NCI-H1930 (cell line): ENCODE measurements at regions not wholly inside any gene's neighbourhood (a gene's known extent, or its start where the extent isn't known, plus 50 kb on each side); places are given as distances from the start of the nearest gene placed in this dataset.
"Not testable (repeated sequence)": the region's sequence is repeated elsewhere in the genome, so short reads cannot be mapped to it uniquely, and the experiment has no call there.

Experiments used
- DNase-seq, 2 experiments: peaks; one replicate each; lab custom pipeline; 2025; lab: John Stamatoyannopoulos, UW

DNA sequence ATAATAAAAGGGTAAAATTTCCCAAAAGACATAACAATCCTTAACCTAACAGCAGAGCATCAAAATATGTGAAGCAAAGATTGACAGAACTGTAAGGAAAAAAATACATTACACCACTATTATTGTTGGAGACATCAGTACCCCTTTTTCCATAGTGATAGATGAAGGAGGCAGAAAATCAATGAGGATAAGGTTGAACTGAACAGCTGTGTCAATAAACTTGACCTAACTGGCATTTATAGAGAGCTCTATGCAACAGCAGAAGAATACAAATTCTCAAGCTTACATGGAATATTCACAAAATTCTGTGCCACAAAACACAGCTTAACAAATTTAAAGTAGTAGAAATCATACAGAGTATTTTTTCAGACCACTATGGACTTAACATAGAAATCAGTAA, 195.0 kb upstream of the ELAC2 start:
- no peak for DNase-seq

DNA sequence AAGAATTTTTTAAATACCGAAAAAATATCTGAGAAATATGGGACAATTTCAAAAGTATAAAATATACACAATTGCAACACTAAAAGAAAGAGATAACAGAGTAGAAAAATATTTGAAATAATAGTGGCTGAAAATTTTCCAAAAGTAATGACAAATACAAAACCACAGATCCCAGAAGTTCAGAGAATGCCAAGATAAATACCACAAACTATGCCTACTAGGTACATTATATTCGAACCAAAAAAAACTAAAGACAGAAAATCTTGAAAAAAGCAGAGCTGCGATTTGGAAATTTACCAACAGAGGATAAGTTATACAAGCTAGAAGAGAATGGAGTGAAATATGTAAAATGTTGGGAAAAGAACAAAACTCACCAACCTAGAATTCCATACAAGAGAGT, 191.3 kb upstream of the ELAC2 start:
- no peak for DNase-seq

DNA sequence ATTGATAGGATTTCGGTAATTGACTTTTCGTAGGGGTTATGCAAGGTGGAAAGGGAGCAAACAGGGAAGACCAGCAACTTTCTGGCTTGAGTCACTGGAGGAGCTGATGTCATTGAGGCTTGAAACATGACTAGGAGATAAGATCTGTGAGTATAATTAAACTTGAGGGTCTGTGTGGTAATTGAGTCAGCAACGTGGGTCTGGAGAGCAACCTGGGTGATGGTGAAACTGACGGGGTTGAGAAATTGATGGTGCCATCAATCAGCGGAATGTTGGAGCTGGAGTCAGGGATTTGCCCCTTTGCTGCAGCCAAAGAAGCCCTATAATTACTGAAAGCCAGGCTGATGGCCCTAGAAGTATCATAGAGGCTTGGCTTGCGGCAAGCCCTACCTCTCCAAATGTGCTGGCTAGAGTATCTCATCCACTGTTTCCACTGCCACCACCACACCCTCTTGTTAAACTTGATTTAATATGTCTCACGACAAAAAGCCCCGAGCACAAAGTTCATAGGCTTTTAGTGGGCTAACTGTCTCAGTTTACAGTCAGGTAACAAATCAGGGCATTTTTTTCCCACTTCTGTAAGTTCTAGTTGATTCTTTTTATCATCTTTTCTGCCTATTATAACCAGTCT, 186.9 kb upstream of the ELAC2 start:
- no peak for DNase-seq

DNA sequence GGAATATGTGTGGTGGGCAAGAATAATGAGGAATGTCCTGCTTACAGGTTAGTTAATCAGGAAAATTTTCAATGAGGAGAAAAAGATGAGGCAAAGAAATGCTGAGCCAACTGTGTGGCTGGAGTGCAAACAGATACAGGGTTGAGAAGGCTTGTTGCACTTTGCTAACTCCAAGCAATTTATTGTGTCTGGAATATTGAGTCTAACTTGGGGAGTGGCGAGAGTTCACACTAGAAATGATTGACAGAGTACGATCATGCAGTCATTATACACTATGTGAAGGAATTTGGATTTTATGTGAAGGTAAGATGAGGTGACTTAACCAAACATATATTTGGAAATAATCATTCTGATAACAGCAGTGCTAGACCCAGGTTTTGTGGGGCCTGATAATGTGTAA, 185.0 kb upstream of the ELAC2 start:
- DNase-seq: no peak

DNA sequence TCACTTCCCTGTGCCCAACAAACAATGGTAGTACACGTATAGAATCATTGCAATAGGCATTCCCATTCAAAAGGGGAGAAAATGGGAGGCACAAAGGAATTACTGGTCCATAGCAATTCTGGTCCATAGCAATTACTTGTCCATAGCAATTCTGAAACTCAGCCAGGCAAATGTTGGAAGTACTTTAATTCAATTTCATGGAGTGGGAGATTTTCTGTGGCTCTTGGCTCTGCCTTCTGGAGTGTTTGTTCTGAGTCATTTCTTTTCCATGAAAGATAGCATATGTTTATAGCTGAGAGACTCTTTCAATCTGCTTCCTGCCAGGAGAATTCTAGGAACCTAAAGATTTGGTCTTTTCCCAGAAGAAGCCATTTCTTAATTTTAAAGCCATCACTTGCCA, 182.8 kb upstream of the ELAC2 start:
- no peak for DNase-seq

DNA sequence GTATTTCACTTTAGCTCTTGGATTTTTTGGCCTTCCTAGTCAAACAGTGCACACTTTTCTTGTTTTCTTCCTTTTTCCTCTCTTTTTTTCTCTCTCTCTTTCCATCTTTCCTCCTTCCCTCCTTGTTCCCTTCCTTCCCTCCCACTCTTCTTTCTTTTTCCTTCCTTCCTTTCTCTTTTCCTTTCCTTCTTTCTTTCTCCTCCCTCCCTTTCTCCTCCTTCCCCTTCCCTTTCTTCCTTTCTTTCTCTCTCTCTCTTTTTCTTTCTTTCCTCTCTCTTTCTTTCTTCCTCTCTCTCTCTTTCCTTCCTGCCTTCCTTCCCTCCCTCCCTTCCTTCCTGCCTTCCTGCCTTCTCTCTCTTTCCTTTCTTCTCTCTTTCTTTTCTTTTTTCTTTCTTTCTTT, 181.6 kb upstream of the ELAC2 start:
- no peak for DNase-seq

DNA sequence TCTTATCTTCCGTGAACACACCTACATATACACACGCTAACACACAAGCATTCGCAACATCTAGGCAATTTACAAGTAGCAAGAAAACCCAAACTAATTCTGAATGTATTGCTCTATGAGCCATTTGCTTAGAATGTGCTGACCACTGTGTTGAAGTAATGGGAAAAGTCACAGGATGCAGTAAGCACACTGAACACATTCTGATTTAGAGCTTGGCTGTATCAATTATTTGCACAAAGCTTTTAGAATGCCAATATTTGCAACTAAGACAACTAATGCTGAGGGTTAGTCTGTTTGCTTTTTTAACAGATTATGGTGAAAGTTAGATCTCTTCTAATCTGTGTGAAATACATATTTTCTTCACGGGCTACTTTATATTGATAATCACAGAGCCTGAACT, 179.8 kb upstream of the ELAC2 start:
- DNase-seq: no peak

DNA sequence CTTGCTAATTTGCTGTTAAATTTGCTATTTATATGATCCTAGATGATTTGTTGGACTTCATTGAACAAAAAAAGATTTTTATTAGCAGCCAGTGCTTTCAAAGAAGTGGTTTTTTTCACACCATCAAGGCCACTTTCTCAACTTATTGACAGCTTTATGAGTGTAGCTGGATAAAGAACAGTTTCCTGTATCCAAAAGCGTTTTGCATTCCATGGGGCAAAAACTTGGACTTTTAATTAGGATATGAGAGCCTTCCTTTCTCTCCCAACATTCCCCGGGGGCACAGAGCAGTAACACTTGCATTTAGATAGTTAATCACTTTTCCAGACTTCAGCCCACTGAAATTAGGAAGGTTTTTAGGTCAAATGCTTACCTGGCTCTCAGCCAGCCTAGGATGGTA, 177.1 kb upstream of the ELAC2 start:
- no peak for DNase-seq

DNA sequence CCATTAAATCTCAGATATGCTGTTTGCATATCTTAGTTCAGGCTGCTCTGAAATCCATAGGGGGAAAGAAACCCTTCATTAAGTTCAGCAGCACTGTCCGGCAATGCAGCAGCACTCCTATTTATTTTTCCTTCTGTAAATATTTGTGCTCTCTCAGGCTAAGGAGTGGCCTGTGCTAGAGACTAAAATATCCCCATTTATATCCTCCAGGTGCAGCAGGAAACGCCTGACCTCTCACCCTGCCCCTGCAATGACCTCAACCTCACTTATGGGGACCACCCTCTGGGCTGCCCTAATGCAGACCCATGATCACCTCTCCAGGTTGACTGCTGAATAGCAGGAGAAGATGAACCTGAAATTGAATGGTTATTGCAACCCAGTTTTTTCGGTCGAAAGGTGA, 165.0 kb upstream of the ELAC2 start:
- peak; percentile 86 to 91 for DNase-seq

DNA sequence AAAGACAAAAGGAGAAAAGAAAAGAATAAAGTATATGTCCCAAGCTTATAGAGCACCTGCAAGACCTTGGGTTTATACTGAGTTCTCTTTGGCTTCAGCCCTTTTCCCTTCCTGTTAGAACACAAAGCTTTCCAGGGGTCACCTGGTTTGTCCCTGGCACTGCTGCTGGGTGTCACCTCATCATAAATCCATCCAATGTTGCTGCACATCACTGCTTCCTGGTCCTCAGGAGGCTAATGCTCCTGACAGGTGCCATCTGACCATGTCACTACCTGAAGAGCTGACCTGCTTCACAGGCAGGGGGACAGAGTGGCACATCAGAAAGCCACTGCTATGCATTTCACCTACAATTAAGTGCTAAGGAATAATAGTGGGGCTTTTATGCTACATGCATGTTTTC, 164.6 kb upstream of the ELAC2 start:
- DNase-seq: no peak

DNA sequence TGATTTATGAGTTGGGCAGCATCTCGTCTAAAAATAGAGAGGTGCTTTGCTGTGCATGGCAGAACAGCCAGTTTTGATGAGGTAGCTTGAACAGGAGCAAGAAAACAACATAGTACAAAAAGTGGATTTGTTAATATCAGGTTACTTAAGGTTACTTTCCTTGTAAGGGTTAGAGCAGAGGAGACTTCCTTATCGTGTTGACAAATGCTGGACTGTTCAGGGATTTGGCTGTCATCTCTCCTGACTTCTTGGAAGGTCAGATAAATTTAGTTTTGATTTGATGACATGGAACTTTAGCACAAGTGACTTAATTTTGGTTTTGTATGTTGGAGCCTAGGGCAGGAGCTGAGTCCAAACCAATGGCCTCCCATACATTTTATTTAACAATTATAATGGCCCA, 163.9 kb upstream of the ELAC2 start:
- no peak for DNase-seq

DNA sequence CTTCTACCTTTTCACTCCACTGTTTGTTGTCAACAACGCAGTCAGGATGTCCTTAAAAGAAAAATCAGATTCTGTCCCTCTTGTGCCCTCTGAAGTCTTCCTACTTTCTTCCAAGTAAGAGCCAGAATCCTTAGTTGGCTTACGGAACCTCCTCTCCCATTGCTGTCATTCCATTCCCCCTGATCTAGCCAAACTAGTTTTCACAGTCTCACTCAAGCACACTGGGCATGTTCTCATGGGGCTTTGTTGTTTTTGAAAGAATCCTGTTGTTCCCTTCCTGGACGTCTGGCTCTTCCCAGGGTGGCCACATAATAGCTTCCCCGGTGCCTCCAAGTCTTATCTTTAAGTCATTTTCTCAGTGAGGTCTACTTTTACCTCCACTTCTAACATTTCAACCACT, 158.6 kb upstream of the ELAC2 start:
- no peak for DNase-seq

DNA sequence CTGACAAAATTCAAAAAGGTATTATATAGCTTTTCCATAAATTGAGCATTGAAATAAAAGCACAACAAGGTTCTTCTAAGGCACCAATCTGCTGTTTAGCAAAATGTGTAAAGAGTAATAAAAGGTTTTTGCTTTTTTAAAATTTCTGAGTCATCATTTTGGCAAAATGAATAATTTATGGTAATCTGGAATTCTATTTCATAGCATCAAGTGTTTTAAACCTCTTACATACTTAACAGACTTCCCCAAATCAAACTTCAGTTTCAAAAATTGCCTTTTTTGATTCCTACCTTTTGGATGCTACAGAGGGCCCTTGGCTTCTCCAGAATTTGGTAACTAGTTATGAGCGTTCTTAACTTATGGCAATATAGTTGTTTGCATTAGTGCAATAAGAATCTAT, 154.0 kb upstream of the ELAC2 start:
- no peak for DNase-seq

DNA sequence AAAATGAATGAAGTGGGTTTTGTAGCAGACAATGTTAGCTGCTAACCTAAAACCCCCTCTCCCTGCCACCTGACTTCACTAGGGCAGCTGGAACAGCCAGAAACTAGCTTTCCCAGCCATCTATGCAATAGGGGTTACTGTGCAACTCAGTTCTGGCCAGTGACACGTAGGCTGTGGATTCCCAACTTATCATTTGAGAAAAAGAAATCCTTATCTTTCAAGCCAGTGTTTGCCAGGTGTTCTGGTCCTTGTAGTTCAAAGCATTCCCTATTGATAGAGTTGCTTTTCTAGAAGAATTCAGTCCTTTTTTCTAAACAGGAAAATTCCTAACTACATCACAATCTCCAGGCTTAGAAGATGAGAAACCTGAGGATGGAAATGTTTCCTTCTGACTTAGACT, 144.5 kb upstream of the ELAC2 start:
- no peak for DNase-seq

DNA sequence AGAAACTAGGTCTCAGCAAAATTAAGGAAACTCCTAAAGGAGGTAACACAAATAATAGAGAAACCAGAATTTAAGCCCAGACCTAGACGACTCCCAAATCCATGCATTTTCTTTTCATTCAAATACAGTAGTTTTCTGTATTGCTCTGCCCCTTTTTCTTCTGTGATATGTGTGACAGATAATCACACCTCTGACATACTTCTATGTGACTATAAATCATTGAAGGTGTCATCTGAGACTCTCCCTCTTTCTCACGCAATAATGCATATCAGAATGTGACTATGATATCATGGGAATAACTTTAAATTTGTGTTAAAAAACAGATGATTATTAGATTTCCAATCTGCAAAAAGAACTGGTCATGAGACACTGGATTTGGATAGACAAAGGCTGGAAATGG, 143.0 kb upstream of the ELAC2 start:
- no peak for DNase-seq

DNA sequence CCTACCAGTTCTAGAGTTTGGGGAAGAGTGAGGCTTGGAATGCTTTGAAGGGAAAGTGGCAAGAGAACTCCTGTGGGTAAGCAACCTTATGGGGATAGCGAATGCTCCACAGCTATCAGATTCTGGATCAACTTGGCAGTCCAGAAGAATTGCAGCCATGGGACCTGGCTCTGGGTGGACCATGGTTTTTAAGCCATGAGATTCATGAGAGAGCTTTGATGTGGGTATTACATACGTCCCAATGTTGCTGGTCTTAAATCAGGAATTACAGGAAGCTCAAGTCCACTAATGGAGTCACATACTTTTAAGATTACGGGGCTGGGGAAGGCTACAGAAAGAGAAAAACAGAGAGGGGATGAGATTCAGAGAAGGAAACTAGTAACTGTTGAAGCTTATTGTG, 142.5 kb upstream of the ELAC2 start:
- DNase-seq: no peak

DNA sequence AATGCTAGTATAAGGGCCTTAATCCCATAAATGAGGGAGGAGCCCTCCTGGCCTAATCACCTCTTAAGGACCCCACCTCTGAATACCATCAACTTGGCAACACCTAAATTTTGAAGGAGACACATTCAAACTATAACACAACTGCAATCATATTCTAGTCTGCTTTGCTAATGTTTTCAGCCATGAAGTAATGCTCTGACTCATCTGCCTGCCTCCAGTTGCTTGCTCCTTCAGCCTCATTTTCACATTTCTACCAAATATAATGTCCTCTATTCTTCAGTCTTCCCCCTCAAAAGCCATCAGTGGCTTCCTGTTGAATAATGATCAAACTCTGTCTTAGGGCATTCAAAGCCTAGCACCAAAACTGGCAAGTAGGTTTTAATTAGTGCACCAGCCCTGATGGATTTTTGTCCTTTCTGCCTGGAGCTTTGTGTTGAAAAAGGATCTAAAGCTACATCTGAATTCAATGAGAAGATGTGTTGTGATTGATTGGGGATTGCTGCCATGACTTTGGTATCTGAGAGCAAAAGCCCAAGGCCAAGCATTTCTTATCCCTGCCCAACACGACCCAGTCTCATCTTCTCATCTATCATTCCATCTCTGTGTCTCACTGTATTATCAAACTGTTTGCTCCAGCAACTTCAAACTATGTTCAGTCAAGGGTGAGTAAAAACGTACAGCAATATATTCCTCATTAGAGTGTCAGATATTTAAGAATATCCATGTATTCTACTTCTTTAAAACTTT, 140.8 kb upstream of the ELAC2 start:
- no peak for DNase-seq

DNA sequence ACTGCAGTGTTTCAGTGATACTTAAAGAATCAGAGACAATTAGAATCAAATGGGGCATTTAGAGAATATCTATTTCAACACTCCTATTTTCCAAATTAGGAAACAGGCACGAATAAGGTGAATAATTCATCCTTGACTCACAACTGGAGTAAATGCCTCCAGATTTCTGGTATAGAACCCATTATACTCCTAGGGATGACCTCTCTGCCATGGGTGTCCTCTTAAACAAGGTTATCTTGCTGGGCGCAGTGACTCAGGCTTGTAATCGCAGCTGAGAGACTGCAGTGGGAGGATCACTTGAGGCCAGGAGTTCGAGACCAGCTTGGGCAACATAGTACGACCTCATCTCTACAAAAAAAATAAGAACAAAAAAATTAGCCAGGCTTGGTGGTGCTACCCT, 139.8 kb upstream of the ELAC2 start:
- no peak for DNase-seq

DNA sequence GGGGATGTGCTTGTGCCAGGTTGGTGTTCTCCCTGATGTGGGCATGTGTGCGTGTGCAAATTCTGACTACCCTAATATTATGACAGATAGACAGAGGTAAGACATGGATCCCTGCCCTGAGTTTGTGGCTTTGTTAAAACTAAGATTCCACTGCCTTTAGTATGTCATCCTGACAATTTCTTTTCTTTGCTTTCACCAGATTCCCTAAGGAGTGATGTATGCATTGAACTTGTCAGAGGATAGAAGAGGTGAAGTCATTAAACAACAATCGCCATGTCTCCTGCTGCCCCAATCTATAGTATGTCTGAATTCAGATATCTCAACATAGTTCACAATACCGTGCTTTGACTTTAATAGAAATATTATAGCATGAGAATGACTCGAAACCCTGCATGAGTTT, 137.1 kb upstream of the ELAC2 start:
- DNase-seq: no peak

DNA sequence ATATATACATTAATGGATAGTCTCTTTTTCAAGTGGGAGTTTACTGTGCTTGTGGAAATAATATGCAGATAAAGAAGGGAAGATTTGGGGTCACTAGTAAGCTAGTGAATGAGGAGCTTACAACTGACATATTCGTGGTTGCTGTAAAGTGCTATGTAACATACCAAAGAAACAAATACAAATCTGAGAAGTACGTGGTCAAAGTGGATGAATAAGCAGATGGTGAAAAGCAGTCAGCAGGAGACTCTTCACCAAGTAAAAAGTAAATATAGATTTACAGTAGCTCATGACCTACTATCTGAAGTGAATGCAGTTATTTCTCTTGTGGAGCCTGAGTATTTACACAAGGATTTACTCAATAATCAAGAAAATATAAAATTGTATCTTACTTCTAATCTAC, 136.6 kb upstream of the ELAC2 start:
- no peak for DNase-seq

DNA sequence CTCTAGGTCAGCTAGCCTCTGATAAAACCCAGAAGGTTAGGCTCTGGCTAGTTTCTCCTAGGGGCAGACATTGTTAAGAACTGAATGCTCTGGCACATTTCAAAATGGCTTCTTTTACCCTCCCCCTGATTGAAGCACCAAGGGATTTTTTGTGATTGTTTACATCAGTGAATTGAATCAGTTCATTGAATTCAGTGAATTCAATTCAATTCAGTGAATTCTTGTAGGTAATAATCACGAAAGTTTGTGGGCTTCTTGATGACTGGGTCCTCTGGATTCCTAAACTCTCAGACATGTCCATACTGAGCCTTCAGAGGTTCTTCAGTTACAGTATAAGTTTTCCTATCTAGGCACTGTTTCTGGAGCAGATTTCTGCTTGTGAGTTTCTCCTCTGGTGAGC, 135.2 kb upstream of the ELAC2 start:
- DNase-seq: no peak

DNA sequence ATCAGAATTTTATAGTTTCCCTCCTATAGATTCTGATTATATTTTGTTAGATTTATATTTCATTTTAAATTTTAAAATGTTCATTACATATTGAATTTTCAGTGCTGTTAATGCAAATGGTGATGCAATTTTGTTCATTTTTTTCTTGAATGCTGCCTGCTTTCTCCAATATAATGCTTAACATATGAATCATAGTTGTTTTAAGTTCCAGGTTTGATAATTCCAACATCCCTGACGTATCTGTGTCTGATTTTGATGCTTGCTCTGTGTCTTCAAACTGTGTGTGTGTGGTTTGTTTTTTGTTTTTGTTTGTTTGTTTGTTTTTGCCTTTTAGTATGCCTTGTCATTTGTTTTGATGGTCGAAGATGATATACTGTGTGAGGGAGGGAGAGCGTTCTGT, 134.7 kb upstream of the ELAC2 start:
- no peak for DNase-seq

DNA sequence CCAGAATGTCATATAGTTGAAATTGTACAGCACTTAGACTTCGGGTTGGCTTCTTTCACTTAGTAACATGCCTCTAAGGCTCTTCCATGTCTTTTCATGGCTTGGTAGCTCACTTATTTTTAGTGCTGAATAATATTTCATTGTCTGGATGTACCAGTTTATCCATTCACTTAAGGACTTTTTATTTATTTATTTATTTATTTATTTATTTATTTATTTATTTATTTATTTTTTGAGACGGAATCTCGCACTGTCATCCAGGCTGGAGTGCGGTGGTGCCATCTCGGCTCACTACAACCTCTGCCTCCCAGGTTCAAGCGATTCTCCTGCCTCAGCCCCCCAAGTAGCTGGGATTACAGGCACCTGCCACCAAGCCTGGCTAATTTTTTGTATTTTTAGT, 132.9 kb upstream of the ELAC2 start:
- DNase-seq: not testable (repeated sequence)

DNA sequence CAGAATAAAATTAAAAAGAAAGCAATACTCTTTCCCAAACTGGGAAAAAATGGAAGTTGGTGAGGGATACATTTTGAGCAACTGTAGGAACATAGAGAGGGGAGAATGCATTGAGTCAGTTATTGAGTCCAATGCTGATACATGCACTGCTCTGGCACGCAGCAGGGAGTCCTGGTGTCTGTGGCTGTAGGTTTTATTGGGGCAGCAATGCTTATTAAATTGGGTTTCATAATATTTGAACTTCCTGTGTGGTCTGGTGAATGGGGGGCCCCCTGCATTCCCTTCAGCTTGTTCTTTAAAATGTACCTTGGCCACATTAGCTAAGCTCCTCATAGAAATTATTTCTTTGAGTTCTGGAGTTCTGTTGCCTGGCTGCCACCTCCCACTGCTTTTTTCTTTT, 125.2 kb upstream of the ELAC2 start:
- DNase-seq: no peak
